HepG2 (cell line): ENCODE measurements at regions not wholly inside any gene's neighbourhood (a gene's known extent, or its start where the extent isn't known, plus 50 kb on each side); places are given as distances from the start of the nearest gene placed in this dataset.

Source experiments
- ATAC-seq: fragments of 200-7000 bp; cut with Tn5 transposase; 3 replicates; pipeline ENCODE4 v1.9.1; 2020; ENCODE audit warnings: mild to moderate bottlenecking, moderate library complexity
- BruUV-seq: library from RNA; stranded (reverse); fragments of 400-500 nt; replicated peaks from 2 replicates; lab custom pipeline; 2021; lab: Mats Ljungman, UMichigan
- CTCF ChIA-PET: fragments of 300-600 bp; formaldehyde crosslinking; extraction: SDS; loops from one replicate; lab custom pipeline; 2021; ENCODE audit warnings: low total read pairs, inconsistent platforms, low intra/inter-chr PET ratio; lab: Yijun Ruan, JAX
- POLR2A ChIA-PET: fragments of 350-600 bp; sonication (Branson Sonifier 250); formaldehyde crosslinking; loops from one replicate; lab custom pipeline; 2020; ENCODE audit warnings: antibody characterized with exemption, inconsistent platforms; lab: Yijun Ruan, JAX
- DNase-seq: peaks from one replicate; pipeline ENCODE4 v3.0.0-alpha.2; 2015; ENCODE audit warnings: low spot score
- FAIRE-seq: peaks from 3 replicates; lab custom pipeline; 2011; peaks lifted over from hg19 to GRCh38; lab: Jason Lieb, UNC
- H2AFZ ChIP-seq: one replicate; pipeline ENCODE4 v1.6.1; 2011; ENCODE audit warnings: low read length, inconsistent platforms
- H3K27ac ChIP-seq: fragments of 300-600 bp; 3 replicates; pipeline ENCODE4 v1.8.0; 2011; ENCODE audit warnings: mixed run types, mild to moderate bottlenecking, mixed read lengths, low read length, inconsistent platforms; ENCODE audit not compliant: insufficient read depth; ENCODE audit errors: extremely low read length
- H3K27me3 ChIP-seq, 2 experiments: fragments of 200-600 bp in 1 of 2; 2 replicates in 1 of 2; 3 replicates in 1 of 2; pipeline versions ENCODE4 v1.6.0 to v1.8.0; 2011; ENCODE audit warnings: low read length in 2 of 2, mild to moderate bottlenecking in 2 of 2, moderate library complexity in 2 of 2, inconsistent platforms in 1 of 2; ENCODE audit not compliant: insufficient read depth in 2 of 2, control insufficient read depth in 1 of 2
- H3K36me3 ChIP-seq, 2 experiments: fragments of 200-600 bp in 1 of 2; replicated peaks in 1 of 2; 2 replicates in 1 of 2; 3 replicates in 1 of 2; pipeline versions ENCODE4 v1.5.1 to v1.8.0; 2011; ENCODE audit warnings: low read length in 2 of 2, inconsistent platforms in 1 of 2; ENCODE audit not compliant: insufficient read depth in 2 of 2, control insufficient read depth in 1 of 2
- H3K4me1 ChIP-seq: 2 replicates; pipeline ENCODE4 v1.5.1; 2012; ENCODE audit warnings: low read length, inconsistent platforms; ENCODE audit not compliant: insufficient read depth
- H3K4me2 ChIP-seq: 2 replicates; pipeline ENCODE4 v1.6.0; 2011; ENCODE audit warnings: low read depth, low read length, inconsistent platforms
- H3K4me3 ChIP-seq, 3 experiments: fragments of 200-600 bp in 1 of 3; sonication (generic), shearing (Covaris generic) in 1 of 3; replicated peaks in 1 of 3; 2 replicates each; pipeline ENCODE4 v1.5.1; 2011 to 2016; ENCODE audit warnings: low read length in 3 of 3, inconsistent platforms in 2 of 3, low read depth in 2 of 3, mild to moderate bottlenecking in 2 of 3, control low read depth in 1 of 3, mixed read lengths in 1 of 3; ENCODE audit not compliant: insufficient read depth in 1 of 3
- H3K79me2 ChIP-seq: one replicate; pipeline ENCODE4 v1.6.1; 2011; ENCODE audit warnings: low read length, inconsistent platforms; ENCODE audit not compliant: insufficient read depth
- H3K9ac ChIP-seq: 2 replicates; pipeline ENCODE4 v1.6.0; 2011; ENCODE audit warnings: mild to moderate bottlenecking, low read depth, low read length, inconsistent platforms; ENCODE audit not compliant: insufficient read depth
- H3K9me3 ChIP-seq: 2 replicates; pipeline ENCODE4 v1.5.1; 2012; ENCODE audit warnings: mild to moderate bottlenecking, low read length
- H4K20me1 ChIP-seq: 2 replicates; pipeline ENCODE4 v1.6.0; 2011; ENCODE audit warnings: inconsistent platforms, mild to moderate bottlenecking, low read length, moderate library complexity; ENCODE audit not compliant: insufficient read depth
- ATF1 ChIP-seq: IDR thresholded peaks from 2 replicates; pipeline ENCODE4 v1.6.1; 2016; ENCODE audit warnings: mild to moderate bottlenecking, control low read depth
- GLI4 ChIP-seq: sonication (generic); formaldehyde crosslinking; IDR thresholded peaks from 2 replicates; pipeline ENCODE4 v1.5.1; 2020; ENCODE audit warnings: missing genetic modification reagents, mild to moderate bottlenecking, moderate library complexity, borderline replicate concordance
- JARID2 ChIP-seq: sonication (generic); formaldehyde crosslinking; IDR thresholded peaks from 2 replicates; pipeline ENCODE4 v1.8.1; 2023; ENCODE audit warnings: missing genetic modification reagents, inconsistent platforms; ENCODE audit not compliant: insufficient replicate concordance
- MLLT10 ChIP-seq: sonication (generic); formaldehyde crosslinking; IDR thresholded peaks from 2 replicates; pipeline ENCODE4 v1.4.0; 2020; ENCODE audit warnings: missing genetic modification reagents
- NR1H2 ChIP-seq: sonication (generic); formaldehyde crosslinking; IDR thresholded peaks from 2 replicates; pipeline ENCODE4 v1.8.1; 2022; ENCODE audit warnings: low read depth, missing genetic modification reagents, borderline replicate concordance
- PRDM10 ChIP-seq: sonication (generic); formaldehyde crosslinking; IDR thresholded peaks from 2 replicates; pipeline ENCODE4 v1.4.0; 2020; ENCODE audit warnings: low read depth, missing genetic modification reagents
- ZKSCAN8 ChIP-seq: IDR thresholded peaks from 2 replicates; pipeline ENCODE4 v1.6.1; 2016; ENCODE audit warnings: borderline replicate concordance, missing genetic modification reagents, missing compliant biosample characterization
- ZNF10 ChIP-seq: sonication (generic); formaldehyde crosslinking; IDR thresholded peaks from 2 replicates; pipeline ENCODE4 v1.4.0; 2020; ENCODE audit warnings: mild to moderate bottlenecking, low read depth, missing genetic modification reagents, borderline replicate concordance
- ZNF280D ChIP-seq: sonication (generic); formaldehyde crosslinking; IDR thresholded peaks from 2 replicates; pipeline ENCODE4 v1.5.1; 2020; ENCODE audit warnings: mild to moderate bottlenecking, missing genetic modification reagents
- ZNF576 ChIP-seq: sonication (generic); formaldehyde crosslinking; IDR thresholded peaks from 2 replicates; pipeline ENCODE4 v1.4.0; 2020; ENCODE audit warnings: mild to moderate bottlenecking, missing genetic modification reagents
- ZNF577 ChIP-seq: sonication (generic); formaldehyde crosslinking; IDR thresholded peaks from 2 replicates; pipeline ENCODE4 v1.4.0; 2020; ENCODE audit warnings: mild to moderate bottlenecking, low read depth, missing genetic modification reagents, borderline replicate concordance
- ZNF777 ChIP-seq: sonication (generic); formaldehyde crosslinking; IDR thresholded peaks from 2 replicates; pipeline ENCODE4 v1.4.0; 2020; ENCODE audit warnings: missing genetic modification reagents
- WGBS: methylation state at CpG from one replicate; pipeline ENCODE4 v1.1.6; 2017; ENCODE audit warnings: low lambda C conversion rate; 5-methylcytosine and 5-hydroxymethylcytosine counted together
- in situ Hi-C: cut with HindIII; loops from 2 replicates; pipeline ENCODE4 v1.10.0; 2017; ENCODE audit warnings: low pct_unique_long_range_greater_than_20kb; ENCODE audit not compliant: extremely low pct_ligation_motif_present
- intact Hi-C: fragments of 100-400 bp; cut with micrococcal nuclease; formaldehyde crosslinking; loops from one replicate; pipeline ENCODE4 v1.10.0; 2022; ENCODE audit not compliant: unreplicated experiment

GRCh38 chr2:139059617-139060016 lies 279.4 kb upstream of the NXPH2 start:
- H3K27me3 ChIP-seq, result no peaks in the 10 kb centered on the region
- CTCF ChIA-PET, result no interaction called here
- no peak overlapping the region for H3K4me3 ChIP-seq
- intact Hi-C loops, result no loop called here
- H4K20me1 ChIP-seq, result no peaks in the 10 kb centered on the region
- POLR2A ChIA-PET, result no interaction called here
- H2AFZ ChIP-seq, result no peak overlapping the region
- in situ Hi-C loops, result no loop called here
- no peak for TF ChIP-seq ZNF577
- no peak for TF ChIP-seq NR1H2 (CRISPR knock-in tag)
- TF ChIP-seq ZNF280D (CRISPR knock-in tag), result no peak
- no peak for TF ChIP-seq ATF1
- TF ChIP-seq MLLT10 (CRISPR knock-in tag), result no peak
- TF ChIP-seq GLI4, result no peak
- 51% methylated on average over 2 of the region's 2 CpGs for WGBS
- DNase-seq (no peak), FAIRE-seq (no peak), ATAC-seq (no peak)
- no peak overlapping the region for H3K9ac ChIP-seq
- no TSS peak for BruUV-seq
- no peaks in the 10 kb centered on the region for H3K4me1 ChIP-seq
- H3K4me2 ChIP-seq, result no peak overlapping the region
- H3K9me3 ChIP-seq, result no peaks in the 10 kb centered on the region
- no peaks in the 10 kb centered on the region for H3K79me2 ChIP-seq
- no peak overlapping the region for H3K27ac ChIP-seq
- H3K36me3 ChIP-seq, result no peaks in the 10 kb centered on the region

GRCh38 chr2:139055202-139055601 lies 275.0 kb upstream of the NXPH2 start:
- Histone ChIP-seq H3K36me3 (no peaks in the 10 kb centered on the region), H3K4me1 (no peaks in the 10 kb centered on the region), H3K4me2 (no peak overlapping the region), H3K79me2 (no peaks in the 10 kb centered on the region), H3K27me3 (no peaks in the 10 kb centered on the region), H3K27ac (no peak overlapping the region), H3K4me3 (no peak overlapping the region), H2AFZ (no peak overlapping the region), H3K9me3 (no peaks in the 10 kb centered on the region), H3K9ac (no peak overlapping the region), H4K20me1 (no peaks in the 10 kb centered on the region)
- ATAC-seq (no peak), FAIRE-seq (no peak), DNase-seq (no peak)
- WGBS, result 9% methylated on average over 3 of the region's 3 CpGs
- ChIA-PET POLR2A (no interaction called here), CTCF (no interaction called here)
- no TSS peak for BruUV-seq
- intact Hi-C loops, result no loop called here
- in situ Hi-C loops, result no loop called here
- TF ChIP-seq JARID2, result no peak
- TF ChIP-seq ZNF10, result no peak
- TF ChIP-seq ZKSCAN8 (CRISPR knock-in tag), result no peak
- TF ChIP-seq ZNF576, result no peak
- TF ChIP-seq PRDM10 (CRISPR knock-in tag), result no peak
- no peak for TF ChIP-seq ZNF777 (CRISPR knock-in tag)
